ENCODE measurements at regions not wholly inside any gene's neighbourhood (a gene's known extent, or its start where the extent isn't known, plus 50 kb on each side); places are given as distances from the start of the nearest gene placed in this dataset.
A peak's percentile ranks its signal among the peaks of the same experiment; 100 is the strongest.

- in situ Hi-C loops (cut with MboI; ENCODE audit: low pct_unique_long_range_greater_than_20kb in 2 of 9, low sequenced_read_pairs in 9 of 9, unreplicated experiment in 9 of 9): no loop called here
- H3K4me1 ChIP-seq (replicated peaks in 1 of 2): no peaks in the 10 kb centered on the region
- H3K4me3 ChIP-seq: no peak overlapping the region
- no peak for ATAC-seq (replicated peaks in 6 of 8)
- H3K27ac ChIP-seq: no peak overlapping the region
- WGBS, 10 experiments: 75 to 100% (median 88%) methylated on average over 1 to 2 of the region's 2 CpGs; no CpG with 5 or more reads in 1 of the 10 experiments
Measured at GRCh38 chr13:37364956-37365355, 233.6 kb downstream of the POSTN start.

GRCh38 chr13:37364007-37364406 lies 234.6 kb downstream of the POSTN start:
- Histone ChIP-seq H3K27ac (no peak overlapping the region), H3K4me1 (replicated peaks in 1 of 2) (no peaks in the 10 kb centered on the region), H3K4me3 (no peak overlapping the region)
- 43 to 100% (median 94%) methylated on average over 1 of the region's 1 CpG; no CpG with 5 or more reads in 2 of the 10 experiments for WGBS, 10 experiments
- no peak for ATAC-seq (replicated peaks in 6 of 8)
- in situ Hi-C loops (cut with MboI; ENCODE audit: low pct_unique_long_range_greater_than_20kb in 2 of 9, low sequenced_read_pairs in 9 of 9, unreplicated experiment in 9 of 9): no loop called here

GRCh38 chr13:37361608-37362007 lies 237.0 kb downstream of the POSTN start:
- no peak for ATAC-seq (replicated peaks in 6 of 8)
- Histone ChIP-seq H3K27ac (no peak overlapping the region), H3K4me3 (no peak overlapping the region), H3K4me1 (replicated peaks in 1 of 2) (no peaks in the 10 kb centered on the region)
- 59 to 100% (median 82%) methylated on average over 1 to 3 of the region's 3 CpGs for WGBS, 10 experiments
- in situ Hi-C loops (cut with MboI; ENCODE audit: low pct_unique_long_range_greater_than_20kb in 2 of 9, low sequenced_read_pairs in 9 of 9, unreplicated experiment in 9 of 9): no loop called here

GRCh38 chr13:37360556-37360955 lies 238.0 kb downstream of the POSTN start:
- H3K4me3 ChIP-seq: no peak overlapping the region
- no peak overlapping the region for H3K27ac ChIP-seq
- no peak for ATAC-seq (replicated peaks in 6 of 8)
- WGBS, 10 experiments: 13 to 100% (median 66%) methylated on average over 1 to 2 of the region's 2 CpGs
- in situ Hi-C loops (cut with MboI; ENCODE audit: low pct_unique_long_range_greater_than_20kb in 2 of 9, low sequenced_read_pairs in 9 of 9, unreplicated experiment in 9 of 9): no loop called here
- no peaks in the 10 kb centered on the region for H3K4me1 ChIP-seq (replicated peaks in 1 of 2)

GRCh38 chr13:37357548-37357947 lies 241.0 kb downstream of the POSTN start:
- 71 to 100% (median 88%) methylated on average over 1 of the region's 1 CpG; no CpG with 5 or more reads in 4 of the 10 experiments for WGBS, 10 experiments
- Histone ChIP-seq H3K27ac (no peak overlapping the region), H3K4me3 (no peak overlapping the region), H3K4me1 (replicated peaks in 1 of 2) (no peaks in the 10 kb centered on the region)
- ATAC-seq (replicated peaks in 6 of 8): no peak
- in situ Hi-C loops (cut with MboI; ENCODE audit: low pct_unique_long_range_greater_than_20kb in 2 of 9, low sequenced_read_pairs in 9 of 9, unreplicated experiment in 9 of 9): no loop called here

GRCh38 chr13:37353911-37354310 lies 244.7 kb downstream of the POSTN start:
- Histone ChIP-seq H3K4me3 (no peak overlapping the region), H3K4me1 (replicated peaks in 1 of 2) (no peaks in the 10 kb centered on the region), H3K27ac (no peak overlapping the region)
- 33 to 100% (median 78%) methylated on average over 2 to 4 of the region's 4 CpGs for WGBS, 10 experiments
- no peak for ATAC-seq (replicated peaks in 6 of 8)
- in situ Hi-C loops (cut with MboI; ENCODE audit: low pct_unique_long_range_greater_than_20kb in 2 of 9, low sequenced_read_pairs in 9 of 9, unreplicated experiment in 9 of 9): no loop called here

GRCh38 chr13:37351211-37351610 lies 245.7 kb upstream of the CSNK1A1L start:
- 51 to 100% (median 95%) methylated on average over 1 to 2 of the region's 2 CpGs; no CpG with 5 or more reads in 1 of the 10 experiments for whole genome bisulfite sequencing, 10 experiments
- H3K27ac ChIP-seq: no peak overlapping the region
- in situ Hi-C loops (cut with MboI; ENCODE audit: low pct_unique_long_range_greater_than_20kb in 2 of 9, low sequenced_read_pairs in 9 of 9, unreplicated experiment in 9 of 9): no loop called here
- H3K4me1 ChIP-seq (replicated peaks in 1 of 2): no peaks in the 10 kb centered on the region
- no peak for ATAC-seq (replicated peaks in 6 of 8)
- no peak overlapping the region for H3K4me3 ChIP-seq

- WGBS, 10 experiments: 54 to 100% (median 90%) methylated on average over 1 to 4 of the region's 4 CpGs
- H3K27ac ChIP-seq: no peak overlapping the region
- in situ Hi-C loops (cut with MboI; ENCODE audit: low pct_unique_long_range_greater_than_20kb in 2 of 9, low sequenced_read_pairs in 9 of 9, unreplicated experiment in 9 of 9): no loop called here
- no peak for ATAC-seq (replicated peaks in 6 of 8)
- peaks cover 0 to 5% of the 10 kb centered on the region in 2 donors for H3K4me1 ChIP-seq (replicated peaks in 1 of 2)
- no peak overlapping the region for H3K4me3 ChIP-seq
Measured at GRCh38 chr13:37349916-37350315, 244.5 kb upstream of the CSNK1A1L start.

- H3K4me3 ChIP-seq: no peak overlapping the region
- ATAC-seq (replicated peaks in 6 of 8): peak in 1 of 8 experiments; percentile 73
- in situ Hi-C loops (cut with MboI; ENCODE audit: low pct_unique_long_range_greater_than_20kb in 2 of 9, low sequenced_read_pairs in 9 of 9, unreplicated experiment in 9 of 9): no loop called here
- 24 to 90% (median 73%) methylated on average over 2 to 3 of the region's 3 CpGs; no CpG with 5 or more reads in 1 of the 10 experiments for WGBS, 10 experiments
- H3K4me1 ChIP-seq (replicated peaks in 1 of 2): peaks cover 0 to 12% of the 10 kb centered on the region in 2 donors
- no peak overlapping the region for H3K27ac ChIP-seq
Measured at GRCh38 chr13:37348916-37349643, 243.6 kb upstream of the CSNK1A1L start.

- H3K4me1 ChIP-seq (replicated peaks in 1 of 2): peaks cover 0 to 19% of the 10 kb centered on the region in 2 donors
- in situ Hi-C loops (cut with MboI; ENCODE audit: low pct_unique_long_range_greater_than_20kb in 2 of 9, low sequenced_read_pairs in 9 of 9, unreplicated experiment in 9 of 9): no loop called here
- H3K4me3 ChIP-seq: no peak overlapping the region
- ATAC-seq (replicated peaks in 6 of 8): no peak
- 0 to 44% (median 0%) methylated on average over 1 of the region's 1 CpG; no CpG with 5 or more reads in 5 of the 10 experiments for WGBS, 10 experiments
- H3K27ac ChIP-seq: no peak overlapping the region
Measured at GRCh38 chr13:37345869-37346268, 240.4 kb upstream of the CSNK1A1L start.

- in situ Hi-C loops (cut with MboI; ENCODE audit: low pct_unique_long_range_greater_than_20kb in 2 of 9, low sequenced_read_pairs in 9 of 9, unreplicated experiment in 9 of 9): no loop called here
- WGBS, 10 experiments: 58 to 90% (median 82%) methylated on average over 1 to 5 of the region's 5 CpGs; no CpG with 5 or more reads in 1 of the 10 experiments
- ATAC-seq (replicated peaks in 6 of 8): no peak
- no peak overlapping the region for H3K27ac ChIP-seq
- H3K4me3 ChIP-seq: no peak overlapping the region
- H3K4me1 ChIP-seq (replicated peaks in 1 of 2): peaks cover 0 to 19% of the 10 kb centered on the region in 2 donors
Measured at GRCh38 chr13:37345391-37345790, 239.9 kb upstream of the CSNK1A1L start.

- peak in 5 of 8 experiments; percentile 71 to 99 (median 97) for ATAC-seq (replicated peaks in 6 of 8)
- in situ Hi-C loops (cut with MboI; ENCODE audit: low pct_unique_long_range_greater_than_20kb in 2 of 9, low sequenced_read_pairs in 9 of 9, unreplicated experiment in 9 of 9): no loop called here
- WGBS, 10 experiments: 12 to 60% (median 35%) methylated on average over 1 to 3 of the region's 3 CpGs; no CpG with 5 or more reads in 2 of the 10 experiments
- H3K27ac ChIP-seq: no peak overlapping the region
- peaks cover 0 to 23% of the 10 kb centered on the region in 2 donors for H3K4me1 ChIP-seq (replicated peaks in 1 of 2)
- H3K4me3 ChIP-seq: no peak overlapping the region
Measured at GRCh38 chr13:37344056-37344455, 238.6 kb upstream of the CSNK1A1L start.

GRCh38 chr13:37342205-37342604 lies 236.7 kb upstream of the CSNK1A1L start:
- H3K27ac ChIP-seq: no peak overlapping the region
- in situ Hi-C loops (cut with MboI; ENCODE audit: low pct_unique_long_range_greater_than_20kb in 2 of 9, low sequenced_read_pairs in 9 of 9, unreplicated experiment in 9 of 9): no loop called here
- H3K4me1 ChIP-seq (replicated peaks in 1 of 2): peaks cover 0 to 25% of the 10 kb centered on the region in 2 donors
- no peak overlapping the region for H3K4me3 ChIP-seq
- 40 to 100% (median 85%) methylated on average over 1 to 4 of the region's 6 CpGs; no CpG with 5 or more reads in 5 of the 10 experiments for WGBS, 10 experiments
- ATAC-seq (replicated peaks in 6 of 8): no peak
